ENCODE measurements at regions not wholly inside any gene's neighbourhood (a gene's known extent, or its start where the extent isn't known, plus 50 kb on each side); places are given as distances from the start of the nearest gene placed in this dataset.

DNA sequence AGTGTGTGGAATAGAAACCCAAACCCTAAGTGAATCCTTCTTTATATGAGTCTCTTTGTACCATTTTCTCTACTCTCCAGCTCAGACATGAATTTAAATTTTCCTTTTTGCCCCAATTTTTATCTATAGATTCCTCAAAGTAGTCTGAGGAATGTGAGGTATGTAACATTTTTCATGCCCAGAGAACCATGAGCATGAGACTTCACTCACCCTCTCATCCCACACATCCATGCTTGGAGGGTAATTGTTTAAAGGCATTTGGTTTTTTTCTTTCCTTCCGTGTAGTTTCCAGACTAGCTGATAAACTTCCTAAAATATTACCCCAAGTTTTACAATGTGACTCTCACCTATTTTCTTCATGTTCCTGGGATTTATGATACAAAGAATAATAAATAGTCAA, 2056.8 kb upstream of the CELF4 start:
- Histone ChIP-seq H3K27ac (ENCODE audit: low read length) (no peak overlapping the region), H3K36me3 (ENCODE audit: control insufficient read depth, insufficient read depth, low read length) (no peaks in the 10 kb centered on the region), H3K4me3 (ENCODE audit: low read length) (no peak overlapping the region), H3K4me1 (ENCODE audit: control insufficient read depth, insufficient read depth, low read length) (no peaks in the 10 kb centered on the region), H3K9me3 (ENCODE audit: control insufficient read depth, insufficient read depth, low read length) (no peaks in the 10 kb centered on the region), H3K27me3 (ENCODE audit: control insufficient read depth, insufficient read depth, low read length) (no peaks in the 10 kb centered on the region)
- no peak for DNase-seq (ENCODE audit: low read depth, low spot score)
- no CpG with 5 or more reads among the region's 1 CpG for WGBS (ENCODE audit: insufficient coverage, insufficient read length)

DNA sequence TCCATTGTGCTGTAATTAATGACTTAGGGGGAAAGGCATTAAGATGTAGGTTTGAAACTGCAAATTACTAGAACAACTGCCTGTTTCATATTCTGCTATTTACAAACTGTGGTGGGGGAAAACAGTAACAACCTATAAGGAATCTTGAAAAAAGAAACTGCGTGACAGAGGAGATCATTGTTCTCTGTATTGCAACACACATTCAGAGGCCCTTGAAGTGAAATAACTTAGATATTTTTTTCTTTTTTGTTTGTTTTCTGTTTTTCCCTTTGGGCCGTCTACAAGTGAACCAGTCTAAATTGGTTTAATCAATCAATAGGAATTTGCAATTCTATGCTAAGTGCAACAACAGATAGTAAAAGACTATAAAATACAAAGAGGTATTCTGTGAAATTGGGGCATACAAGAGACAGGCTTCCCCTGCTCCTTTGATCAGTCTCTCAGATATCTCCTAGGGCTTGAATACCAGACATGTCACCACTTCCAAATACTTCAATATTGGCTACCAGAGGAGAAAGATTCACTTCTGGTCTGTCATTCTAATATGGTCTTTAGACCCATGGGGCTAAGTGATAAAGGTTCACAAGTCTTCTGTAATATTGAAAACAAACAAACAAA, 2055.1 kb upstream of the CELF4 start:
- Histone ChIP-seq H3K4me3 (ENCODE audit: low read length) (no peak overlapping the region), H3K4me1 (ENCODE audit: control insufficient read depth, insufficient read depth, low read length) (no peaks in the 10 kb centered on the region), H3K27me3 (ENCODE audit: control insufficient read depth, insufficient read depth, low read length) (no peaks in the 10 kb centered on the region), H3K9me3 (ENCODE audit: control insufficient read depth, insufficient read depth, low read length) (no peaks in the 10 kb centered on the region), H3K27ac (ENCODE audit: low read length) (no peak overlapping the region), H3K36me3 (ENCODE audit: control insufficient read depth, insufficient read depth, low read length) (no peaks in the 10 kb centered on the region)
- no peak for DNase-seq (ENCODE audit: low read depth, low spot score)
- no CpG with 5 or more reads among the region's 2 CpGs for WGBS (ENCODE audit: insufficient coverage, insufficient read length)

DNA sequence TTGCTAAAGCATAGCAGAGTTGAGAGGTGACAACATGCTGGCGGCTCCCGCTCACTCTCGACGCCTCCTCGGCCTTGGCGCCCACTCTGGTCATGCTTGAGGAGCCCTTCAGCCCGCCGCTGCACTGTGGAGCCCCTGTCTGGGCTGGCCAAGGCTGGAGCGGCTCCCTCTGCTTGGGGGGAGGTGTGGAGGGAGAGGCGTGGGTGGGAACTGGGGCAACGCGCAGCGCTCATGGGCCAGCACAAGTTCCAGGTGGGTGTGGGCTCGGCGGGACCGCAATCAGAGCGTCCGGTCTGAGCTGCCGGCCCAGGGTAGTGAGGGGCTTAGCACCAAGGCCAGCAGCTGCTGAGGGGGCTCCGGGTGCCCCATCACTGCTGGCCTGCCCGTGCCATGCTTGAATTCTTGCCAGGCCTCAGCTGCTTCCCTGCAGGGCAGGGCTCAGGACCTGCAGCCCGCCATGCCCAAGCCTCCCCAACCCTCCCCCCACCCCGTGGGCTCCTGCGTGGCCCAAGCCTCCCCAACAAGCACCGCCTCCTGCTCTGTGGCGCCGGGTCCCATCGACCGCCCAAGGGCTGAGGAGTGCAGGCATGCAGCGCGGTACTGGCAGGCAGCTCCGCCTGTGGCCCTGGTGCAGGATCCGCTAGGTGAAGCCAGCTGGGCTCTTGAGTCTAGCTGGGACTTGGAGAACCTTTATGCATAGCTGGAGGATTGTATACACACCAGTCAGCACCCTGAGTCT, 2052.8 kb upstream of the CELF4 start:
- Histone ChIP-seq H3K36me3 (ENCODE audit: control insufficient read depth, insufficient read depth, low read length) (no peaks in the 10 kb centered on the region), H3K4me1 (ENCODE audit: control insufficient read depth, insufficient read depth, low read length) (no peaks in the 10 kb centered on the region), H3K4me3 (ENCODE audit: low read length) (no peak overlapping the region), H3K27ac (ENCODE audit: low read length) (no peak overlapping the region), H3K9me3 (ENCODE audit: control insufficient read depth, insufficient read depth, low read length) (no peaks in the 10 kb centered on the region), H3K27me3 (ENCODE audit: control insufficient read depth, insufficient read depth, low read length) (no peaks in the 10 kb centered on the region)
- WGBS (ENCODE audit: insufficient coverage, insufficient read length): no CpG with 5 or more reads among the region's 33 CpGs
- no peak for DNase-seq (ENCODE audit: low read depth, low spot score)

DNA sequence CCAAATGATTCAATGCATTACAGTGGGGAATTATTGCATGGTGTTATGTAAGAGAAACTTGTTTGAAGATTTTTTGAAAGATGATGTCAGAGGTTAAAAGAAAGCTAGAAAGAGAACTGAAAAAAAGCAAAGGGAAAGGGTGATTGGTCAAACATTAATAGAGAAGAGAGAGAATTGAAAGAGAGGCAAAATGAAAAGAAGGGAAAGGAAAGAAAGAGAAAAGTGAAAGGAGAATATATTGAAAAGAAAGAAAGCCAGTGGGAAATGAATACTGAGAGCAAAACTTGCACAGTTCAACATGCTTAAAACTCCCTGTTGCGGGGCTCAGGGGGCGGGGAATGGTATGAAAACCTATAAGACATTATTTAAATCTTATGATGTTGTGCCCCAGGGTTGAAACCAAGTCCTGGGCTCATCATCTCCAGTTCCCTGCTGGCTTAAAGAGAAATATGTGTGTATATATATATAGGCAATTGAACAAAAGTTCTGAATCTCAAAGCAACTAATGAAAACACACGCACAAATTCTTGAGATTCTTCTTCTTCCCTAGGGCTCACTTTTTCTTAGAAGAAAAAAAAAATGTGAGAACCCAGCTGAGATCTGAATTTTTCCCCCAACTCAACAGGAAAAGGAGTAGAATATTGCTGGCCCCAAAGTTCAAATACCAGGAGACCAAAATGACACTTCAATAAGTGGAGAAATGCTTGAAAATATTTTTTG, 2045.9 kb upstream of the CELF4 start:
- WGBS (ENCODE audit: insufficient coverage, insufficient read length): no CpG with 5 or more reads among the region's 3 CpGs
- H3K4me3 ChIP-seq (ENCODE audit: low read length): no peak overlapping the region
- H3K27me3 ChIP-seq (ENCODE audit: control insufficient read depth, insufficient read depth, low read length): no peaks in the 10 kb centered on the region
- H3K9me3 ChIP-seq (ENCODE audit: control insufficient read depth, insufficient read depth, low read length): no peaks in the 10 kb centered on the region
- no peak overlapping the region for H3K27ac ChIP-seq (ENCODE audit: low read length)
- no peak for DNase-seq (ENCODE audit: low read depth, low spot score)
- H3K4me1 ChIP-seq (ENCODE audit: control insufficient read depth, insufficient read depth, low read length): peaks cover 3% of the 10 kb centered on the region; the same call in 1 of the 2 replicates
- no peaks in the 10 kb centered on the region for H3K36me3 ChIP-seq (ENCODE audit: control insufficient read depth, insufficient read depth, low read length)

DNA sequence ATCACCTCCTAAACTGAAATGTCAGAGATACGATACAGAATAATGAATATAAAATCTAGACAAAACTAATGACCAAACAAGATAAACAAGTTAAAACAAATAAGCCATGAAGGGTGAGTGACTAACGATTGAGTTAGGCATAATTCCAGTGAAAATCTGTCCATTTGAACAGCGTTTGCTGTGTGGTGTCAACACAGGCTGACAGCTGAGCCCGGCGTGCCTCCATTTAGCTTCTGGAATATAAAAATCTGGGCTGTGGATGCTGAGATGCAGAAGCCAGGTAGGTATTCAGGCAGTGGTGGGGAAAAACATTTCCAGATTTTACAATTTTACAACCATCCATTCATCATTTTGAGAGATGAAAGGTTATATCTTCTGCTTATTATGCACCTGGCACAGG, 2041.4 kb upstream of the CELF4 start:
- no CpG with 5 or more reads among the region's 5 CpGs for WGBS (ENCODE audit: insufficient coverage, insufficient read length)
- DNase-seq (ENCODE audit: low read depth, low spot score): no peak
- Histone ChIP-seq H3K9me3 (ENCODE audit: control insufficient read depth, insufficient read depth, low read length) (no peaks in the 10 kb centered on the region), H3K27me3 (ENCODE audit: control insufficient read depth, insufficient read depth, low read length) (no peaks in the 10 kb centered on the region), H3K4me3 (ENCODE audit: low read length) (no peak overlapping the region), H3K4me1 (ENCODE audit: control insufficient read depth, insufficient read depth, low read length) (peaks cover 3% of the 10 kb centered on the region; the same call in 1 of the 2 replicates), H3K36me3 (ENCODE audit: control insufficient read depth, insufficient read depth, low read length) (no peaks in the 10 kb centered on the region), H3K27ac (ENCODE audit: low read length) (no peak overlapping the region)

DNA sequence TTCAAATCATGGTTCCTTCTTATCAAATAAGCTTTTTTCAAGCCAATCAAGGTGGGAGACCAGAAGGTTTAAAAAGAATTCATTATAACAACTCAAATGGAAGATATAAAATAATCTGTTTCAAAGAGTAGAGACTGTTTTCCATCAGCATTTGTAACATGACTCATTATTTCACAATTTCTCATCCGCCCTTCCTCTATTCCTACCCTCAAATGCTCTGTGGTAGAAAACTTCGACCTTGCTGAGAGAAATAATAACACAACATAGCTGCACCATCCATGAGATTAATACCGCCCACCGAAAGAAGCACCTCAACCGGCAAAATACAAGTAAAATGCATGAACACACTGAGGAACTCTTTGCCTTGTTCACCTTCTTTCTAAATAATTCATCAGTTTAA, 2039.2 kb upstream of the CELF4 start:
- Histone ChIP-seq H3K27me3 (ENCODE audit: control insufficient read depth, insufficient read depth, low read length) (no peaks in the 10 kb centered on the region), H3K4me1 (ENCODE audit: control insufficient read depth, insufficient read depth, low read length) (peaks cover 3% of the 10 kb centered on the region; the same call in 1 of the 2 replicates), H3K27ac (ENCODE audit: low read length) (no peak overlapping the region), H3K4me3 (ENCODE audit: low read length) (no peak overlapping the region), H3K36me3 (ENCODE audit: control insufficient read depth, insufficient read depth, low read length) (no peaks in the 10 kb centered on the region), H3K9me3 (ENCODE audit: control insufficient read depth, insufficient read depth, low read length) (no peaks in the 10 kb centered on the region)
- WGBS (ENCODE audit: insufficient coverage, insufficient read length): no CpG with 5 or more reads among the region's 5 CpGs
- DNase-seq (ENCODE audit: low read depth, low spot score): no peak

DNA sequence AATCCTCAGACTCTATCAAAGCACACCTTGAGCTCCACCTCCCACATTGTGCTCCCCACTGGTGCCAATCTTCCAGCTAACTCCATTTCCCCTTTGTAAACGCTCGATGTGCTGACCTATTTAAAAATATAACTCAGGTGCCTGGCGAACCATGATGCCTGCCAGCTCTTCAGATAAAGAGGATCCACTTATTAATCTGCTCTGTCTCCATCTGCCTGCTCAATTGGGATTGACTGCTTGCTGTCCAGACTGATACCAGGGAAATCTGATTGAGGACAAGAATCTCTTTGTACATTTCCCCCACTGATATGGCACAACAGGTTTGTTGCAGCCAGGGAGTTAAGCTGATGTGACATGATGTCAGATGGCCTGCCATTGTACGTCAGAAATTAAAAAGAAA, 2036.5 kb upstream of the CELF4 start:
- H3K27ac ChIP-seq (ENCODE audit: low read length): no peak overlapping the region
- no peaks in the 10 kb centered on the region for H3K27me3 ChIP-seq (ENCODE audit: control insufficient read depth, insufficient read depth, low read length)
- no peaks in the 10 kb centered on the region for H3K36me3 ChIP-seq (ENCODE audit: control insufficient read depth, insufficient read depth, low read length)
- peaks cover 3% of the 10 kb centered on the region; the same call in 1 of the 2 replicates for H3K4me1 ChIP-seq (ENCODE audit: control insufficient read depth, insufficient read depth, low read length)
- H3K9me3 ChIP-seq (ENCODE audit: control insufficient read depth, insufficient read depth, low read length): no peaks in the 10 kb centered on the region
- no CpG with 5 or more reads among the region's 4 CpGs for WGBS (ENCODE audit: insufficient coverage, insufficient read length)
- DNase-seq (ENCODE audit: low read depth, low spot score): no peak
- no peak overlapping the region for H3K4me3 ChIP-seq (ENCODE audit: low read length)

DNA sequence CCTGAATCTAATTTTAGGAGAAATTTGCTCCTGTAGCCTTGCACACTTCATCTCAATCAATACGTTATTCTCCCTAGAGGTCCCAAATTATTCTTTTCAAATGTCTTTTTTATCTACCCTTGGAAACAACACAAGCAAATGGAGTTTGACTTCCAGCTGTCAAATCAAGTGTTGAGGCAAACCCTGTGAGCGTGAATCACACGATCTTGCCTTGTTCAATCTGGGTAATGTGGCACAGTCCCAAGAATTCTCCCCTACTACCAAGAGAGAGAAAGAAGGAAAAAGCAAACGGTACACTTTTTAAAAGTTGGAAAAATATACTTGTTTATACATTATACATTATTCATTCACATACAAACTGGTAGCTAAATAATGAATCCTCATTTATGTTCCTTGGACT, 2035.3 kb upstream of the CELF4 start:
- H3K27ac ChIP-seq (ENCODE audit: low read length): no peak overlapping the region
- no peaks in the 10 kb centered on the region for H3K27me3 ChIP-seq (ENCODE audit: control insufficient read depth, insufficient read depth, low read length)
- DNase-seq (ENCODE audit: low read depth, low spot score): no peak
- peaks cover 1% of the 10 kb centered on the region; the same call in 1 of the 2 replicates for H3K4me1 ChIP-seq (ENCODE audit: control insufficient read depth, insufficient read depth, low read length)
- no peaks in the 10 kb centered on the region for H3K9me3 ChIP-seq (ENCODE audit: control insufficient read depth, insufficient read depth, low read length)
- no peaks in the 10 kb centered on the region for H3K36me3 ChIP-seq (ENCODE audit: control insufficient read depth, insufficient read depth, low read length)
- no CpG with 5 or more reads among the region's 4 CpGs for WGBS (ENCODE audit: insufficient coverage, insufficient read length)
- H3K4me3 ChIP-seq (ENCODE audit: low read length): no peak overlapping the region

DNA sequence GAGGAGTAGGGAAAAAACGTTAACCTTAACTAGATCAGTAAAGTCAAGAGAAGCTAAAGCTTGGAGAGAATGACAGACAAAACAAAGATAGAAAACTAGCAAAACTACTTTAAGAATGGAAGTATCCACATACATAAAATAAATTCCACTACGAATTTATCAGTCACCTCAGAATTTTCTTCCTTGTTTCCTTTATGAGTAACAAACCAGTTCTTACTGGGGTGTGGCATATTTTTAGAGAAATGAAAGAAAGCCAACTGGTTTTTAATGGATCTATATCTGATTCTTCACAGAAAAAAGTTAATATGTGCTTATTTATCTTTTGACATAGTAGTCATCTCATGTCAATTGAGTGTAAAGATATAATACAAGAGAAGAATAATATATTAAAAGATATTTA, 2033.7 kb upstream of the CELF4 start:
- no CpG with 5 or more reads among the region's 2 CpGs for WGBS (ENCODE audit: insufficient coverage, insufficient read length)
- DNase-seq (ENCODE audit: low read depth, low spot score): no peak
- H3K36me3 ChIP-seq (ENCODE audit: control insufficient read depth, insufficient read depth, low read length): no peaks in the 10 kb centered on the region
- H3K9me3 ChIP-seq (ENCODE audit: control insufficient read depth, insufficient read depth, low read length): no peaks in the 10 kb centered on the region
- no peaks in the 10 kb centered on the region for H3K27me3 ChIP-seq (ENCODE audit: control insufficient read depth, insufficient read depth, low read length)
- H3K27ac ChIP-seq (ENCODE audit: low read length): no peak overlapping the region
- no peak overlapping the region for H3K4me3 ChIP-seq (ENCODE audit: low read length)
- peaks cover 1% of the 10 kb centered on the region; the same call in 1 of the 2 replicates for H3K4me1 ChIP-seq (ENCODE audit: control insufficient read depth, insufficient read depth, low read length)

DNA sequence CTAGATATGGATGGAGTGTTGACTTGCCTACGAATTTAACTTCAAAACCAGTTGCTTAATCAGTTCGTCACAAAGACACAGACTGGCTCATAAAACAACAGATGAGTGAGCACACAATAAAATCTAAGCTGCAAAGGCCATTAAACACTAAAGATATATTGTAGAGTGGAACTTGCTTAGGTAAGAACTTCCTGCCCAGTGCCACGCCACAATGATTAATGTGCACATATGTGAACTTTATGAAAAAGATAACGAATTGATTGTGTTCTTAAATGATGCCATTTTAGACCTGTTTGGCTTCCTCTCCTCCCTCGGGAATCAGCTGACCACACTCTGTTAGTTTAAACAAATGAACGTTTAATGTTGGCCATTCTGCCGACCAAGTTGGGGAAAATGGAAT, 2031.3 kb upstream of the CELF4 start:
- Histone ChIP-seq H3K4me1 (ENCODE audit: control insufficient read depth, insufficient read depth, low read length) (no peaks in the 10 kb centered on the region), H3K27ac (ENCODE audit: low read length) (no peak overlapping the region), H3K4me3 (ENCODE audit: low read length) (no peak overlapping the region), H3K9me3 (ENCODE audit: control insufficient read depth, insufficient read depth, low read length) (no peaks in the 10 kb centered on the region), H3K36me3 (ENCODE audit: control insufficient read depth, insufficient read depth, low read length) (no peaks in the 10 kb centered on the region), H3K27me3 (ENCODE audit: control insufficient read depth, insufficient read depth, low read length) (no peaks in the 10 kb centered on the region)
- DNase-seq (ENCODE audit: low read depth, low spot score): no peak
- no CpG with 5 or more reads among the region's 7 CpGs for WGBS (ENCODE audit: insufficient coverage, insufficient read length)
